ENCODE measurements at regions not wholly inside any gene's neighbourhood (a gene's known extent, or its start where the extent isn't known, plus 50 kb on each side); places are given as distances from the start of the nearest gene placed in this dataset.
"Not testable (repeated sequence)": the region's sequence is repeated elsewhere in the genome, so short reads cannot be mapped to it uniquely, and the experiment has no call there.

DNA sequence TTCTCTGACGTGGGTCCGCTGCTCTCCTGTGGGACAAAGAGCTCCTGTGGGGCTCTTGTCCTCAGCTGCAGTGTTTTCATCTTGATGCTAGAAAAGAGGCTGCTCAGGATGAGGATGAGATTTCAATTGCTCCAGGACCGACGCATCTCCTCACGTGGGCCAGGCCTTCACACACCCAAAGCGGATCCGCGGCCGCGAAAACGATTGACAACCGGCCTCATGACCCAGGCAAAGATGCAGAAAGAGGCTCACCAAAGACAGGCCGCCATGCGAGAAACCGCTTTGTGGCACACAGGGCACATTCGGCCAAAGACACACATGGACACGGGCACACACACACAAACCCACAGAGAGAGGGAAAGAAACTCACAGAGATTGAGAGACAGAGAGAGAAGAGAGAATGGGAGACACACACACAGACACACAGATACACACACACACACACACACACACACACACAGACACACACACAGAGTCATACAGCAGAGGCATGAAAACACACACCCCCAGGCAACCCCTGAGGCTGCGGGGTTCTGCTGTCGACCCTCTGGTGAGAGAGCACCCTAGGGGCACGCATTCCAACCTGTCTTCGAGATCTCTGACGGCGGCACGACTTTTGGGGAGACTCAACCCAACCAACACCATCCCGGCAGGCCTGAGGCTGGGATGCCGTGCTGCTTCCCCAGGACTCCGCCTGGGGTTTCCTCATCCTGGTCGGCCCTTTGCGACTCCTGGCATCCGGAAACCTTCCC lies 168.5 kb upstream of the ZNF337 start:
- 58 to 59% methylated on average over 21 to 25 of the region's 30 CpGs for WGBS, 2 experiments (ENCODE audit: insufficient coverage in 2 of 2)
- H3K9me3 ChIP-seq (ENCODE audit: control insufficient read depth, low read length); H3K27ac ChIP-seq (ENCODE audit: low read depth, low read length, severe bottlenecking); H3K36me3 ChIP-seq (ENCODE audit: control insufficient read depth, insufficient read depth, low read length); H3K4me1 ChIP-seq (ENCODE audit: control insufficient read depth, insufficient read depth, low read length, poor library complexity, severe bottlenecking): not testable (repeated sequence)
- H3K4me3 ChIP-seq (ENCODE audit: extremely low read depth, insufficient read depth, low read length, poor library complexity, severe bottlenecking): peak overlapping the region; percentile 21

GRCh38 chr20:25864326-25864962 lies 167.8 kb upstream of the ZNF337 start:
- no peak overlapping the region for H3K4me3 ChIP-seq (ENCODE audit: extremely low read depth, insufficient read depth, low read length, poor library complexity, severe bottlenecking)
- H3K27ac ChIP-seq (ENCODE audit: low read depth, low read length, severe bottlenecking): no peak overlapping the region
- peaks cover 8% of the 10 kb centered on the region for H3K4me1 ChIP-seq (ENCODE audit: control insufficient read depth, insufficient read depth, low read length, poor library complexity, severe bottlenecking)
- H3K36me3 ChIP-seq (ENCODE audit: control insufficient read depth, insufficient read depth, low read length): no peaks in the 10 kb centered on the region
- H3K9me3 ChIP-seq (ENCODE audit: control insufficient read depth, low read length): no peaks in the 10 kb centered on the region
- WGBS, 2 experiments (ENCODE audit: insufficient coverage in 2 of 2): 82 to 86% methylated on average over 15 of the region's 15 CpGs

DNA sequence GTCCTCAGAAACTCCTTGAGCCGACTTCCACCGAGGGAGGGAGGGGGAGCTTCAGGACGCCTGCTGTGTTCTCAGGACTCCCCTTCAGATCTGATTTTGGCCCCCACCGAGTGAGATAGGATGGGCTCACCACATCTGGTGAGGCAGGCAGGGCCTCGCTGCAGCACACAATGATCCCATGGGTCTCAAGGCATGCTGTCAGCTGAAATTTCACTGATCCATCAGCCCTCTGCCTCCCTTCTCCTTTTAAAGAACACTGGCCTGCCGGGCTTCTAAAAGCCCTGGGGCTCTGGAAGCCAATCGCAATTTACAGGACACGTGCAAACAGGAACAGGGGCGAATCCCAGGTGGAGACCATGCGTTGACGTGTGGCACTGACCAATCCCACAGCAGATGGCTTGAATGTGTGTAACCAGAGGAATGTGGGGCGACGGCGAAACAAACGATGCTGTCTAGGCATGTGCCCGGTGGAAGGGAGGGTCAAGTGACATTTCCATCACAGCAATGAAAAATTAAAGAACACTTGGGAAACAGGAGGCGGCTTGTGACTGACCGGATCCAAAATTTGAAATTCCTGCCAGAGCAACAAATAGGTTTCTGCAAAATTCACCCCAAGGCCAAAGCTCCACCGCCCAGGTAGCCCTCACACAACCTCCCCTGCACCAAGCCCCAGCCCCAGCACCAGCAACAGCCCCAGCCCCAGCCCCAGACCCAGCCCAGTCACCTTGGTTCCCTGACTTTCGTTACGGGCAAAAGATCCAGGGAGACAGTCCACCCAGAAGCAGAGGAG lies 167.1 kb upstream of the ZNF337 start:
- H3K4me3 ChIP-seq (ENCODE audit: extremely low read depth, insufficient read depth, low read length, poor library complexity, severe bottlenecking): peak overlapping the region; percentile 30
- H3K4me1 ChIP-seq (ENCODE audit: control insufficient read depth, insufficient read depth, low read length, poor library complexity, severe bottlenecking): peaks cover 8% of the 10 kb centered on the region
- no peaks in the 10 kb centered on the region for H3K9me3 ChIP-seq (ENCODE audit: control insufficient read depth, low read length)
- H3K27ac ChIP-seq (ENCODE audit: low read depth, low read length, severe bottlenecking): no peak overlapping the region
- H3K36me3 ChIP-seq (ENCODE audit: control insufficient read depth, insufficient read depth, low read length): no peaks in the 10 kb centered on the region
- 27 to 33% methylated on average over 12 to 15 of the region's 21 CpGs for WGBS, 2 experiments (ENCODE audit: insufficient coverage in 2 of 2)

DNA sequence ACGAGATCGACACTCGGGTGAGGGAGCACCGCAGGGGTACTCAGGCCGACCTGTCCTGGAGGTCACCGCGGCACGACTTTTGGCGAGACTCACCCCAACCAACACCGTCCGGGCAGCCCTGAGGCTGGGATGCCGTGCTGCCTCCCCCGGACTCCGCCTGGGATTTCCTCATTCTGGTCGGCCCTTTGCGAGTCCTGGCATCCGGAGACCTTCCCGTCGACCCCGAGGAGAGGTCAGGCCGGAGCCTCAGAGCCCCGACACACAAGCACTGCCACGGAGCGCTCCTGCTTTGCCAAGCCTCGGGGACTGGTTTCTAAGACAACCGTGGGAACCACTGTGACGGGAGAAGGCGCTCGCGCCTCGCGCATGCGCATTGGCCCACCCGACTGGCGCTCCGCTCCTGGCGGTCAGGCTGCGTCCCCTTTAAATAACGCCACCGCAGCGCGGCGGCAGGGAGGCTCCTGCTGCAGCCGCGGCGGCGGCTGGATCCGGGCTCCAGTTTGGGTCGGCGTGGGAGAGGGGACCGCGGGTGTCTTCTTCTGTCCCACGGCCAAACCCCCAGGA lies 166.4 kb upstream of the ZNF337 start:
- peak overlapping the region; percentile 30 for H3K4me3 ChIP-seq (ENCODE audit: extremely low read depth, insufficient read depth, low read length, poor library complexity, severe bottlenecking)
- WGBS, 2 experiments (ENCODE audit: insufficient coverage in 2 of 2): 0 to 2% methylated on average over 27 to 35 of the region's 53 CpGs
- H3K4me1 ChIP-seq (ENCODE audit: control insufficient read depth, insufficient read depth, low read length, poor library complexity, severe bottlenecking); H3K36me3 ChIP-seq (ENCODE audit: control insufficient read depth, insufficient read depth, low read length); H3K27ac ChIP-seq (ENCODE audit: low read depth, low read length, severe bottlenecking); H3K9me3 ChIP-seq (ENCODE audit: control insufficient read depth, low read length): not testable (repeated sequence)

DNA sequence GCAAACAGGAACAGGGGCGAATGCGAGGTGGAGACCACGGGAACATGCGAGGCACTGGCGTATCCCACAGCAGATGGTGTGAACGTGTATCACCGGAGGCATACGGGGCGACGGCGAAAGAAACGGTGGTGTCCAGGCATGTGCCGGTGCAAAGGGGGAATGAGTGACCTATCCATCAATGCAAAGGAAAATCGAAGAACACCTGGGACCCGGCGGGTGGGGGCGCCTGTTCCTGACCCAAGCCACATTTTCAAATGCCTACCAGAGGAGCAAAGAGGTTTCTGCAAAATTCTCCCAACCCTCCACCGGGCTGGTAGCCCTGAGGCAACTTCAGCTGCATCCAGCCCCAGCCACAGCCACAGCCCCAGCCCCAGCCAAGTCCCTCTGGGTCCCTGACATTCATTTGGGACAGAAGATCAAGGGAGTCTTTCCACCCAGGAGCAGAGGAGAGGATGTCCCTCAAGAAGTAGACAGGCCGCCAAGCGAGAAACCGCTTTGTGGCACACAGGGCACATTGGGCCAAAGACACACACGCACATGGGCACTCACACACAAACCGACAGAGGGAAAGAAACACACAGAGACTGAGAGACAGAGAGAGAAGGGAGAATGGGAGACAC lies 164.0 kb upstream of the ZNF337 start:
- Histone ChIP-seq H3K4me1 (ENCODE audit: control insufficient read depth, insufficient read depth, low read length, poor library complexity, severe bottlenecking) (peaks cover 8% of the 10 kb centered on the region), H3K4me3 (ENCODE audit: extremely low read depth, insufficient read depth, low read length, poor library complexity, severe bottlenecking) (no peak overlapping the region), H3K9me3 (ENCODE audit: control insufficient read depth, low read length) (no peaks in the 10 kb centered on the region), H3K27ac (ENCODE audit: low read depth, low read length, severe bottlenecking) (no peak overlapping the region), H3K36me3 (ENCODE audit: control insufficient read depth, insufficient read depth, low read length) (no peaks in the 10 kb centered on the region)
- 37 to 51% methylated on average over 20 to 21 of the region's 23 CpGs for WGBS, 2 experiments (ENCODE audit: insufficient coverage in 2 of 2)

DNA sequence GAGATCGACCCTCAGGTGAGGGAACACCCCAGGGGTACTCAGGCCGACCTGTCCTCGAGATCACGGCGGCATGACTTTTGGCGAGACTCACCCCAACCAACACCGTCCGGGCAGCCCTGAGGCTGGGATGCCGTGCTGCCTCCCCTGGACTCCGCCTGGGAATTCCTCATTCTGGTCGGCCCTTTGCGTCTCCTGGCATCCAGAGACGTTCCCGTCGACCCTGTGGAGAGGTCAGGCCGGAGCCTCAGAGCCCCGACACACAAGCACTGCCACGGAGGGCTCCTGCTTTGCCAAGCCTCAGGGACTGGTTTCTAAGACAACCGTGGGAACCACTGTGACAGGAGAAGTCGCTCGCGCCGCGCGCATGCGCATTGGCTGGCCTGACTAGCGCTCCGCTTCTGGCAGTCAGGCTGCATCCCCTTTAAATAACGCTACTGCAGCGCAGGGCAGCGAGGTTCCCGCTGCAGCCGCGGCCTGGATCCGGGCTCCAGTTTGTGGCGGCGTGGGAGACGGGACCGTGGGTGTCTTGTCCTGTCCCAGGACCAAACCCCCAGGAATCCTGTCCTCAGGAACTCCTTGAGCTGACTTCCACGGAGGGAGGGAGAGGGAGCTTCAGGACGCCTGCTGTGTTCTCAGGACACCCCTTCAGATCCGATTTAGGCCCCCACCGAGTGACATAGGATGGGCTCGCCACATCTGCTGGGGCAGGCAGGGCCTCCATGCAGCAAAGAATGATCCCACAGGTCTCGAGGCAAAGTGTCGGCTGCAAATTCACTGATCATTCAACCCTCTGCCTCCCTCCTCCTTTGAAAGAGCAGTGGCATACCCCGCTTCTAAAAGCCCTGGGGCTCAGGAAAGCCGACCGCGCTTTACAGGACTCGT lies 163.2 kb upstream of the ZNF337 start:
- Histone ChIP-seq H3K36me3 (ENCODE audit: control insufficient read depth, insufficient read depth, low read length) (no peaks in the 10 kb centered on the region), H3K4me3 (ENCODE audit: extremely low read depth, insufficient read depth, low read length, poor library complexity, severe bottlenecking) (no peak overlapping the region), H3K4me1 (ENCODE audit: control insufficient read depth, insufficient read depth, low read length, poor library complexity, severe bottlenecking) (peaks cover 8% of the 10 kb centered on the region), H3K27ac (ENCODE audit: low read depth, low read length, severe bottlenecking) (no peak overlapping the region), H3K9me3 (ENCODE audit: control insufficient read depth, low read length) (no peaks in the 10 kb centered on the region)
- 27 to 33% methylated on average over 45 to 46 of the region's 51 CpGs for WGBS, 2 experiments (ENCODE audit: insufficient coverage in 2 of 2)

GRCh38 chr20:25858495-25859425 lies 162.1 kb upstream of the ZNF337 start:
- peaks cover 8% of the 10 kb centered on the region for H3K4me1 ChIP-seq (ENCODE audit: control insufficient read depth, insufficient read depth, low read length, poor library complexity, severe bottlenecking)
- 79 to 82% methylated on average over 32 to 34 of the region's 37 CpGs for whole genome bisulfite sequencing, 2 experiments (ENCODE audit: insufficient coverage in 2 of 2)
- H3K36me3 ChIP-seq (ENCODE audit: control insufficient read depth, insufficient read depth, low read length): no peaks in the 10 kb centered on the region
- H3K27ac ChIP-seq (ENCODE audit: low read depth, low read length, severe bottlenecking): no peak overlapping the region
- H3K9me3 ChIP-seq (ENCODE audit: control insufficient read depth, low read length): no peaks in the 10 kb centered on the region
- no peak overlapping the region for H3K4me3 ChIP-seq (ENCODE audit: extremely low read depth, insufficient read depth, low read length, poor library complexity, severe bottlenecking)

DNA sequence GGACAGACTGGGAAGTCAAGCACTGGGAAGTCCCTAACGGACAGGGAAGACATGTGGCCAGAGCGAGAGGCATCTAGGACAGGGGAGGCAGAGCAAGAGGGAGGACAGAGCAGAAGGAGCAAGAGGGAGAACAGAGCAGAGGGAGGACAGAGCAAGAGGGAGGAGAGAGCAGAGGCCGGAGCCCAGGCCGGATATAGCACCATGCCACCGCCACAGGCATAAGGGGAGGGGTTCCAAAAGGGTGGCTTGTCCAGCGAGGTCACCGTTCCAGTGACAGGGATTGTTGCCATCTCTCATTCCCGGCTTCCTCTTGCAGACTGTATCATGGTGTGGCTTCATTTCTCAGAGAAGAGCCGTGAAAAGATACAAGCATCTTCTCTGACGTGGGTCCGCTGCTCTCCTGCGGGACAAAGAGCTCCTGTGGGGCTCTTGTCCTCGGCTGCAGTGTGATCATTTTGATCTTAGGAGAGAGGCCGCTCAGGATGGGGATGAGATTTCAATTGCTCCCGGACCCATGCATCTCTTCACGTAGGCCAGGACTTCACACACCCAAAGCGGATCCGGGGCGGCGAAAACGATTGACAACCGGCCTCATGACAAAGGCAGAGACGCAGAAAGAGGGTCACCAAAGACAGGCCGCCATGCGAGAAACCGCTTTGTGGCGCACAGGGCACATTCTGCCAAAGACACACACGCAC lies 160.6 kb upstream of the ZNF337 start:
- WGBS, 2 experiments (ENCODE audit: insufficient coverage in 2 of 2): 87 to 91% methylated on average over 21 of the region's 28 CpGs
- not testable (repeated sequence) for H3K4me1 ChIP-seq (ENCODE audit: control insufficient read depth, insufficient read depth, low read length, poor library complexity, severe bottlenecking); H3K27ac ChIP-seq (ENCODE audit: low read depth, low read length, severe bottlenecking); H3K9me3 ChIP-seq (ENCODE audit: control insufficient read depth, low read length); H3K36me3 ChIP-seq (ENCODE audit: control insufficient read depth, insufficient read depth, low read length); H3K4me3 ChIP-seq (ENCODE audit: extremely low read depth, insufficient read depth, low read length, poor library complexity, severe bottlenecking)

Data from mesodermal cell (in vitro differentiated cells).